ENCODE measurements at regions not wholly inside any gene's neighbourhood (a gene's known extent, or its start where the extent isn't known, plus 50 kb on each side); places are given as distances from the start of the nearest gene placed in this dataset.
"Not testable (repeated sequence)": the region's sequence is repeated elsewhere in the genome, so short reads cannot be mapped to it uniquely, and the experiment has no call there.

DNA sequence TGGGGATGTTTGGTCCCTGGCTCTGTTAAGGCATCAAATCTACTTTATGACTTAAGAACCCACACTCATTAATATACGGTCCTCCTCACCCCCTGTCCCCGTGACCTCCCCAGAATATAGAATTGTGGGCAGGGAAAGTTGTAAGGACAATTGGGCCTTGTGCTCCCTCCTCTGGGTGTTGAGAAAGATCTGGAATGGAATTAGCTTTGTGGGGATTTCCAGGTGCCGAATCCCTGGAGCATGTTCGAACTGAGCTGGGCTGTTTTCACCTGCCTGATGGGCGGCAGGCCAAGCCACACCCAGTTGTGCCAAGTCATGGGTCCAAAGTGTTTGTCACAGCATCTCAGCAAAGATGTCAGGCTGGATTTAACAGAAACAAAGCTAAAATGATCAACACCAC lies 349.3 kb upstream of the KLF3 start:
- DNase-seq, result no peak

DNA sequence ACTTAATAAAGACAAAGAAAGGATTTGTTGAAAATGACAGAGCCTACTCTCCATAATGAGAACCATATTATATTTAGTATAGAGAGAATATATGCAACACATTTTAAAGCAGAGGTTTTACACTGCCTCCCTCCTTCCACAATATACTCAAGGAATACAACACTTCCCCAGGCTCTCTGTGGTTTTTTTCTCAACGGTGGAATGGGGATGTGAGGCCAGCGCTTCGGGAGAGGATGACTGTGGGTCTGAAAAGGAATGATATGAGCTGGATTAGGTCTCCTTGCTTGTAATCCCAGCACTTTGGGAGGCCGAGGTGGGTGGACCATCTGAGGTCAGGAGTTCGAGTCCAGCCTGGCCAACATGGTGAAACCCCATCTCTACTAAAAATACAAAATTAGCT lies 348.7 kb upstream of the KLF3 start:
- no peak for DNase-seq

DNA sequence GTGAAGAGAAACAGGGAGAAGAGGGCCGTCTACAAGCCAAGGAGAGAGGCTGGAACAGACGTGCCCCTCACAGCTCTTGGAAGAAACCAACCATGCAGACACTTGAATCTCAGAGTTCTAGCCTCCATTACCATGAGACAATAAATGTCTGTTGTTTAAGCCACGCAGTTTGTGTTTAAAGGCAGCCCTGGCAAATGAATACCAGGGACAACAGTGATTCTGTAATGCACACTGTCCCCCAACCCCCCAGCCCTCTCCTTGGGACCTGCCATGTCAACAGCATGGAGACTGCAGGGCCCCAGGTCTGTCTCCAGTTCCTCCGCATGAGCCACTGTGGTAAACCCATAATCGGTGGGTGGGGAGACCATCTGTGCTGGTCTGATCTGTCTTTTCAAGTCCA lies 348.0 kb upstream of the KLF3 start:
- DNase-seq, result no peak

DNA sequence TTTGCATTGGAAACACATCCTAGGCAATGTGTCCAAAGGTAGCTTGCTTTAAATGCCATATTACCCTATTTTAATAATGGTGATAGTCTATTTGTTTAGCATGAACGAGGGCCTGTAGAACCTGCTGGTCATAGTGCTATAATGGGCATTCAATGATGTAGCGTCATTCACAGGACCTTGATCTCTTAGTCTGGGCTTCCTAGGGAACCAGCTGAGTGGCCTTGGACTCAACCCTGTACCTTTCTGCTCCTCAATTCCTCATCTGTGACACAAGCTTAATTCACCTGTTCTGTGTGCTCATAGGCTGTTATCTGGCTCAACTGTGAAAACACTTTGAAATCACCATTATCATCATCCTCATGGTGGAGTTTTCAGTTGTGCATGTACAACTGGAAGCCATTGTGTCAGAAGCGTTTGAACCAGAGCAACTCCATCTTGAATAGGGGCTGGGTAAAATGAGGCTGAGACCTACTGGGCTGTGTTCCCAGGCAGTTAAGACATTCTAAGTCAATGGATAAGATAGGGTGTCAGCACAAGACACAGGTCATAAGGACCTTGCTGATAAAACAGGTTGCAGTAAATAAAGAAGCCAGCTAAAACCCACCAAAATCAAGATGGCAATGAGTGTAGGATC lies 346.8 kb upstream of the KLF3 start:
- DNase-seq, result no peak

DNA sequence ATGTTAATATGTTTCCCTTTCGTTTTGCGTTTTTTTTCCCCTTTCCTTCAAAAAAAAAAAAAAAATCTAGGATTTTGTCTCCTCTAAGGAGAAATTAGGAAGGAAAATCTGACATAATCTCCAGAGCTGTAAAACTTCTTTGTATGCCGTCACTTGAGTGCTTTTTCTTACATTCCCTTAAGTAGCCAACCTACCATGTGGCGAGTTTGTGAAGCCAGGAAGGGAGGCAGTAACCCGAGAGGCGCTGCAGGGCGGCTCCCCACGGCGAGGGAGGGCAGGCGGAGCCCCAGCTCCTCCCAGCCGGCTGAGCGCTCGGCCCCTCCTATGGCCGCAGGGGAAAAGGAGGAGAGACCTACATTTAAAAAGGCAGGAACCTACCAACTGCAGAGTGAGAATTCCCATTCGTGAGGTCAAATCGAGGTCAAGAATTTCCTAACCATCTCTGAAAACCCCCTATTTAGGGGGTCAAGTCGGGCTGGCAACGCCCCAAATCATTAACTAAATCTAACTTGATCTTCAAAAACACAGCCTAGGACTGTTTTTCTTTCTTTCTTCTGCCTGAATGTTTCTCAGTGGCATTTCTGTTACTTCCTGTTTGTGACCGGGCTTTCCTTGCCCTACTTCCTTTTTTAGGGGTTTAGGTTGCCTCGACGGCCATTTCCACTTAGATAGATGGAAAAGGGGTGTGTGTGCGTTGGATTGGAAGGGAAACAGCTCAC lies 345.1 kb upstream of the KLF3 start:
- DNase-seq, result peak; percentile 65

DNA sequence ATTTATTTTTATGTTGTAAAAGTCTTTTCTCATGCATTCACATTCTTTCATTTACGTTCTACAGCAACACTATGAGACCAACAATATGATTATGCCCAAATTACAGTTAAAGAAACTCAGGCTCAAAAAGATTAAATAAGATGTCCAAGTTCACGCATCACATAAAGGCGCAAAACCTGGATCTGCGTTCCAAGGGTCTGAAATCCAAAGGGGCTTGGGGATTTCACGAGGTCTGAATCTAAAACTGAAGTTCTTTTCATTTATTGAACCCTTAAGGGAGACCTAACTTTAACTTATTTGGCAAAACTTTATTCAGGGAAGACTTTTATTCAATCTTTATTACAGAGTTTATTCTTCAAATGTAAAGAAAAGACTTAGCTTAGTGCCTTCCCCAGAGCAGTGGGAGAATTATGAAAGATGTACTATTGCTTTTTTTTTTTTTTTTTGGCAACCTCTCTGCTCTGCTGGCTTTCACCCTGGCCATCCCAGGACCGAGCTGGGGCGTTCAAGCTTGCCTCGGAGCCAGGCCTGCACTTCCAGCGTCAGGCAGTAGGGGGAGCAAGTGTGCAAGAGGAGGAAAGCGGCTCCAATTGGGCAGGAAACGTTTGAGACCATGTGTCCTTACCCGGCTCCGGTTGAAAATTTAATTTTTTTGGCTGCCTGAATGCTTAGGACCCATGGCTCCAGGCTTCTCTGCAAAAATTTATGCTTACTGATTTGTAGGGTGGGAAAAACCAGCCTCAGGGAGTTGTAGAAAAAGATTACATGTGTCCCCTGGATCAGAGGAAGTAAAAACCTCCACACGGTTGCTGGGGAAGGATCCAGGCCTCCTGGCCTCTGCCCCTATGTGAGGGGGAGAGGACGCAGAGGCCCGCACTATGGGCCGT lies 344.3 kb upstream of the KLF3 start:
- DNase-seq, result peak; percentile 29

DNA sequence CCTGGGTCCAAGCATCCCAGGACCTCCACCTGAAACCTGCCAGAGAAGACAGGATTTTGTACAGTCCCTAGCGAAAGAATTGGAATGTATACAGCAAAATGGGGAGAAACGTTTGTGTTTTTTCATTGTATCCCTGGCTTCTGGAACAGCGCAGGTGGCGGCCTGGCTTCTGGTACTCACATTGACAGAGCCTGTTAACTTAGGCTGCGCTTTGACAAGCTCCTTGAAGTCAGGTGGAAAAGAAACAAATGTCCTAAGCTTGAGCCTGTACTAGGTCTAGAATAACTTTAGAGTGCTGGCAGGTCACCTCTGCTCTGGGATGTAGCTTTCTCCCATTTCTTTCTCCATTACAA lies 343.7 kb upstream of the KLF3 start:
- DNase-seq, result no peak

DNA sequence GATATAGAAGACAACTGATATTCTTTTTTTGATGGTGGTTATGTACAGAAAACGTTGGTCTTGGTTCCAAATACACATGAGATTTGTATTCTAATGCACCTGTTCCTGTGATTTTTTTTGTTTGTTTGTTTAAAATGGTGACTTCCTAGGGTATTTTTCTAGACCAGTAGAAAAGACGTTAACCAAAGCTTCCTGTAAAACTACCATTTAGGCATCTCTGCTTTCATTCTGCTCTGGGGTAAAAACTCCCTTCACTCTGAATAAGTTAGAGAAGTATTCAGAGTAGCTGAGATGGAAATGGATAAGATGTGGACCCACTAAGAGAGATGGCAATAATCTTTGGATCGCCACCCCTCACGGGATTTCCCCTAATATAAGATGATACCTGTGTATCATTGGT lies 343.2 kb upstream of the KLF3 start:
- DNase-seq, result no peak

DNA sequence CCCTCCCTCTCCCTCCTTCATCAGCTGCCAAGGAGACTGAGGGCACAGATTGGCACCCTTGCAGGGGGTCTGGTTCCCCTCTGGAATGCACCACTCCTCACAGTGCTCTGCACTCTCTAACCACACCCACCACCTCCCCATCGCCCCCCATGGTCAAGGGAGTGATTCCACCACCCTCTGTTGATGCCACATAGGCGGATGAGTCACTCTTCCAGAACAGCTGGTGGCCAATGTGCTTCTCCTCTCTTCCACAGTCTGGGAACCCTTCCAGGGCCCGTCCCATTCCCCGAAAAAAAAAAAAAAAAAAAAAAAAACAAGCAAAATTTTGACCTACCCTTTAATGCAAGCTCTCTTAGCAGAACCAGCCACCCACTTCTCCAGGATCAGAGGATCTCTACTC lies 341.3 kb upstream of the KLF3 start:
- DNase-seq, result no peak

DNA sequence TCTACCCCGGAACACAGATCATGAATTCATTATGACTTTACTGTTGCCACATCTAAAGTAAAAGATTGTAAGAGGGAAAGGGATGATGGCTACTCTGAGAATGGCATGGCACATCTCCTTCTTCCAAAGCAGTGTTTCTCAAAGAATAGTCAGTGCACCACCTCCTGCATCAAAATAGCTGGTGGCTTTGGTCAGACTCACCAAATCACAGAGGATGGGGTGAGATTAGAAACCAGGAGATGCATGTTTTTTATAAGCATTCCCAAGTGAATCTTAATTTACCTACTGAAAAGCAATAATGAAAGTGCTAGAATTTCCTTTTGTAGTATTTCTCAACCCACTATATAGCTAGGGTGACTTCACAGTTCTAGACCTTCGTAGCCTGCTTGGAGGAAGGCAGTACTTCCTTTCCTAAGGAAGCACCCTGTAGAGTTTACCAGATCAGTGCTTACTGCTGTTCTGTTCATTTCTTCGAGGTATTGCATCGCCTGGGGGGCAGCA lies 340.8 kb upstream of the KLF3 start:
- DNase-seq, result no peak

DNA sequence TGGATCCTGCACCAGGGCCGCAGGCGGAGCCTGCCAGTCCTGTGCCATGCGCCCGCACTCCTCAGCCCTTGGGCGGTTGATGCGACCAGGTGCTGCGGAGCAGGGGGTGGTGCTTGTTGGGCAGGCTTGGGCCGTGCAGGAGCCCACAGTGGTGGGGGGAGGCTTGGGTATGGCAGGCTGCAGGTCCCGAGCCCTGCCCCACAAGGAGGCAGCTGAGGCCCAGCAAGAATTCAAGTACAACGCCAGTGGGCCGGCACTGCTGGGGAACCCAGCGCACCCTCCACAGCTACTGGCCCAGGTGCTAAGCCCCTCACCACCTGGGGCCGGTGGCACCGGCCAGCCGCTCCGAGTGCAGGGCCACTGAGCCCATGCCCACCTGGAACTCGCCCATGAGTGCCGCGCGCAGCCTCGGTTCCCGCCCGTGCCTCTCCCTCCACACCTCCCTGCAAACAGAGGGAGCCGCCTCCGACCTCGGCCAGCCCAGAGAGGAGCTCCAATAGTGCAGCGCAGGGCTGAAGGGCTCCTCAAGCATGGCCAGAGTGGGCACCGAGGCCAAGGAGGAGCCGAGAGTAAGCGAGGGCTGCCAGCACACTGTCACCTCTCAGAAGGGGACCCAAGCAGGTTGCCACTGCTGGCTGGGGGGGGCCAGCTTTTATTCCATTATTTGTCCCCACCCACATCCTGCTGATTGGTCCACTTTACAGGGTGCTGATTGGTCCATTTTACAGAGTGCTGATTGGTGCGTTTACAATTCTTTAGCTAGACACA lies 339.0 kb upstream of the KLF3 start:
- DNase-seq, result no peak

DNA sequence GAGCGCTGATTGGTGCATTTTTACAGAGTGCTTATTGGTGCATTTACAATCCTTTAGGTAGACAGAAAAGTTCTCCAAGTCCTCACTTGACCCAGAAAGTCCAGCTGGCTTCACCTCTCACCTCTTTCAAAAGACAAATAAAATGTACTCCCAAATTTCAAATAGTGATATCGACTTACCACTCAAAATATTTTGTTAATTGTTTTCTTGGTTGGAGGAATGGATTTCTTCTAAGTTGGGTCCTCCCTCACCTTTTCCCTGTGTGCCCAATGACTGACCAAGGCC lies 338.4 kb upstream of the KLF3 start:
- no peak for DNase-seq

DNA sequence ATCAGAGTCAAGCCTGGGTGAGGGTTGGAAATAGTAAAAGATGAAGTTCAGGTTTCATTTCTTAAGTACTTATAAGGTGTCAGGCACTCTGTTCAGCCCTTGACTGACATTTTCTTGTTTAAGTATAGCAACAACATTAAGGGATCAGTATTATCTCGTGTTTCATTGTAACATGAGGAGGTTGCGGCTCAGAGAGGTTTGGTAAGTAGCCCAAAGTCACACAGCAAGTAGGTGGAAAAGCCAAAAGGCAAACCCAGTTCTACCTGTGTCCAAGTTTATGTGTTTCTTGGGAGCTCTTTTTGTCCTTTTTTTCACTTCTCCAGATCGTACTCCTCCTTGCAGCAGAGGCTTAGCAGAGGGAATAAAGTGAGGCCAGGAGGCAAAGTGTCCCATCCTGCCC lies 337.5 kb upstream of the KLF3 start:
- no peak for DNase-seq

DNA sequence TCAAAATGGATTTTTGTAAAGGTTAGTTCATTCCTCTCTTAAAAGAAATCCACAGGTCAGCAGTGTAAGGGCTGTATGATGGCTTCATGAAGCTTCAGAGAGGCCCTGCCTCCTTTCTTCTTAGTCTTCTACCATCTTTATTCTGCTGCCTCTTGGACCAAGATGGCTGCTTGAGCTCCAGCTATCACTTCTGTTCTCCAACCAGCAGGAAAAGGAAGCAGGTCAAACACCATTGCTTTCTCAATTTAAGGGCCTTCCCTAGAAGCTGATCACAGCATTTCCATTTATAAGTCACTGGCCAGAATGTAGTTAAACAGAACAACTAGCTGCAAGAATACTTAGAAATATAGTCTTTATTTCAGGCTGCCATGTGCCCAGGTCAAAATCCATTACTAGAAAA lies 336.8 kb upstream of the KLF3 start:
- no peak for DNase-seq

DNA sequence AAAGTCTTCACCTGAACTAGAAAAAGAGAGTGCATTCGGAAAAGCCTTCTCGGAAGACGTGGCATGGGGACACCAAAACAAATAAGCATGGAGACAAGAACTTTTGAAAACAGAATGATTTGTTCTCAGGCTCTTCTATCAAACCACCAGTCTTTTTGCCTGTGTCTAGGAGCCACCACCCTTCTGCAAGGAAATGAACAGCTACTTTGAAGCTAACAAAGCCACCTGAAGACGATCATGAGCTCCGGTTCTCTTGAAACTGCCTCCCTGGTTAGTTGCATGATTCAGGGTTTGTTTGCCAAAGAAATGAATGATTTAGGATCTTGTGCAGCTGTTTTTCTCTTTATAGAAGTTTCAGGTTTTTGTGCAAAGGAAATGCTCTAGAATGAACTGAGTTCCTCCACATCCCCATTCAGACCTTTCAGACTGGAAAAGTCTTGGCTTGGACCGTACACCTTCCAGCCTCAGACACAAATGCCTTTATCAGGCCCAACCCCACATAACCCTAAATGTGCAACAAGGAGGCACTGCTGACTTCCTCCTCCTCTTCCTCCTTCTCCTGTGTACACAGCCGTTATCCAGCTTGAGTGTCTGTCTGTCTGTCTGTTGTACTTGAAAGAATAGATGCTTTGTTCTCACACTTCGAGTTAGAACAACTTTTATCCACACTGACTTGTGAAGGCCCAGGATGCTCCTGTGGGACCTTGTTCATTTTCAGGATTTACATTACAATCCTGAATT lies 334.8 kb upstream of the KLF3 start:
- no peak for DNase-seq

DNA sequence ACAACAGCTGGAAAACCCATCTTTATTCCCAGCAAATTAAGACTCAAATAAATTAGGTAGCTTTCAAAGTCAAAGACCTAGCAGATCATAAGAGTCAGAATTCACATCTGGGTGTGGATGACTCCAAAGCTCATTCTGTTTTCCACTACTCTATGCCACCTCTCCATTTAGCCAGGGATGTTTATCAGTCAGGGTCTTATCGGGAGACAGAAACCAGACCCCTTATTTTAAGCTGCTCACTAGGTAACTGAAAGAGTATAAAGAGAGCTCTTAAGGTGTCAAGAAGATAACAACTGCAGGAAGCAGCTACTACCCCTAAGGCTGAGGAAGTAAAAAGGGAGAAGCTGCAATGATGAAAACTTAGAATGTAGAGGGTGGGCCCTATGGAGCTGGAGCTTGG lies 333.7 kb upstream of the KLF3 start:
- DNase-seq, result no peak

DNA sequence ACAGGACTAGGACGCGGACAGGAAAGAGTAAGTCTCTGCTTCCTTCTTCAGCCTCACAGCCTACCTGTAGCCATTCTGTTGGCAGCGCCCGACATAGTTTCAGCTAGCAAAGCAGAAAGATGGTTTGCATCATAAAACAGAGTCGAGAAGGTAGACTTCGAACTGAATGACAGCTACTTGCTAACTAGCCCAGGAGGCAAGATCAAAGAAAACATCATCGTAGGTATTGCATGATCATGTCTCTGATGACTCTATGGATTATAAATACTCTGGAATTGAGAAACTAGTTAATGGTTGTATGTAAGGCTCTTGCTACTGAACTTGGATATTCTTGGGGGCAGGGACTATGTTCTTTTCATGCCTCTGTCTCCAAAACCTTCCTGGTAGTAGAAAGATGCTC lies 333.1 kb upstream of the KLF3 start:
- DNase-seq, result no peak

DNA sequence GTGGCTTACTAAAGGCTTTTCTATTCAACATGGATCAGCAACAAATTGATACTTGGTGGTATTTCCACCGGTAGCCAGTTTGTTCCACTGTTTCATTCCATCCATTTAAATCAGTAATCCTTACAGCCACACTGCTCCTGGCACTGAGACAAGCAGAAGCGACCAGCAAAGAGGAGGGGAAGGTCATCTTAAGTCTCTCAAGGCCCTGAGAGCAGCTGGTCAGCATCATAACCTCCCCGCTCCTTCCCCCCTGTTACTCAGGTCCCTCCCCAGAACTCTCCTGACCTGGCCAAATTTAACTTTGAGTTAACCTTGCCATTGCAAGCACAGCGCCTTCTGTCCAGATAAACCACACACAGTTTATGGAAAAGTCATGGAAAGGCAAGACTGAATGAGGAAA lies 331.3 kb upstream of the KLF3 start:
- no peak for DNase-seq

DNA sequence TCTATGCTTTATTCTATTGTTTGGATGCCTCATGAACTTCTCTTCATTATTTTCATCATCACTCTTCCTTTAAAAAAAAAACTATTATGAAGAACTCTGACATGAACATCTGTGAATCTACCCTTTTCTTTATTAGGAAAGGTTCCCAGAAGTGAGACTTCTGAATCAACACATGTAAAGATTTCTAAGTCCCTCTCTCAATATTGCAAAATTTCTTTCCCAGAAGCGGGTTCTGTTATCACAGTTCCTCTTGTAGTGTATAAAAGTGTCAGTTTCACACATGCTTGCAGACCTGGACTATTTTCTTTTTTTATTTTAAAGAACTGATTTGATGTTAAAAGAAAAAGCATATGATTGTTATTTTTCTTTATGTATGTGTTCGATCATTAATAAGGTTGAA lies 330.8 kb upstream of the KLF3 start:
- DNase-seq, result no peak

DNA sequence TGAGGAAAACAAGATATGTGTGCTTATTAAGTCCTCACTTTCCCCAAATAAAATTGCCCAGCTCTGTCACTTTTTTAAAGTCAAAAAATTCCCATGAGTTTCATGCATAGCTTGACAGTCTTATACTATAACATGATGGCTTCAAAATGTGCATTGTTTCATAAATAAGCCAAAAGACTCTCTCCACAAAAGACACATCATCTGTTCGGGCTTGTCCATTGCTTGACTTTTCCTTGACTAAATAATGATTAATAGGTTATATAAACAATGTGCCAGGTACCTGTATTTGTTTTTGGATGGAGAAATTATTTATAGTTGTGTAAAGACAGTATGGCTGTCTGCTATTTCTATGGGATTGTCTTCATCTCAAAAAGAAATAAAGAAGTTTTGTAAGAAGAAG lies 329.2 kb upstream of the KLF3 start:
- no peak for DNase-seq

DNA sequence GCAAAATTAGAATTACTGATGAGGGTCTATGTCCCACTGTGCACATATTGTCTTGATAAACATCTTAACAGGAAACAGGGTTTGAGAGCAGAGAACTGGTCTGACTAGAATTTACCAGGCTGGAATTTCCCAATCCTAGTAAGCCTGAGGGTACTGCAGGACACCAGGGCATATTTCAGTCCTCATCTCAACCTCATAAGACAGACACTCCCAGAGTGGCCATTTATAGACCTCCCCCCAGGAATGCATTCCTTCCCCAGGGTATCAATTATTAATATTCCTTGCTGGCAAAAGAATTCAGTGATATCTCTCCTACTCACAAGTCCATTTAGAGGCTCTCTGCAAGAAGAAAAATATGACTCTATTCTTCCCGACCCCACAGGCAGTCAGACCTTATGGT lies 325.1 kb upstream of the KLF3 start:
- not testable (repeated sequence) for DNase-seq

DNA sequence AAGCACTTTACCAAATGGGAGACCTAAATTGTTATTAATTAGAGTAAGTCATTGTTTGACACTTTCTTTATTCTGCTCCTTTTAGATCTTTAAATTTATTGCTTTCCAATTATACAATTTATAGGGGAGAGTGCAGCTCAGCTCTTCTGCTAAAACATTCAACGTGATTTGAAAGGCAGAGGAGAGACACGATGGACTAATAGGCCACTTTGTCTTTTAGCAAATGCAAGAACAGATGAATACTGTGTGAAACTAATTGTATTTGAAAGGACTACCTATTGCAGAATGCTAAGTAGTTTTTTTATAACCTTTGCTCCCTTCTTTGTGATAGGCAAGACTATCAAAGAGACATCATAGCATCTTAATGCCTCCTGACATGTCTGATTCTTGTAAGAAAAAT lies 320.4 kb upstream of the KLF3 start:
- DNase-seq, result no peak

DNA sequence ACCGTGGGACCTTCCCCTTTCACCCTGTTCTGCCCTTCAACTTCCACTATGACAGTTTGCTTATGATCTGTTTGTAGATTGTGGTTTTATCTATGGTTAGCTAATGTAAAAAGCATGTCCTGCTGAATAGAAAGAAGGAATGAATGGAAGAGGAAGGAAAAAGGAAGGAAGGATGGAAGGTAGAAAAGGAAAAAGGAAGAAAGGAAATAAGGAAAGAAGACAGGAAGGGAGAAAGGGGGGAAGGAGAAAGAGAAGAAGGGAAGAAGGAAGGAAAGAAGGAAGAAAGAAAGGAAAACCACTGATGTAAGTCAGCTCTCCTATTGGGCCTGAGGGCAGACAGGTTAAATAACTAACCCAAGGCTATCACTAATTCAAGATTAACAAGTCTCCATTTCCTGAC lies 319.1 kb upstream of the KLF3 start:
- DNase-seq, result no peak

Data from NCI-H748 treated with DMSO at 0.1 percent for 48 hours (cell line).